Activated CD8-positive, alpha-beta T cell treated with anti-CD3 and anti-CD28 coated beads for 36 hours (primary cell): ENCODE measurements at regions not wholly inside any gene's neighbourhood (a gene's known extent, or its start where the extent isn't known, plus 50 kb on each side); places are given as distances from the start of the nearest gene placed in this dataset.

Experiments
- ATAC-seq: fragments of 200-7000 bp; cut with Tn5 transposase; one replicate; pipeline ENCODE4 v1.10.0; 2021; ENCODE audit warnings: mild to moderate bottlenecking, moderate library complexity
- CTCF ChIA-PET: fragments of 350-600 bp; sonication (Branson Sonifier 250); formaldehyde crosslinking; loops from one replicate; lab custom pipeline; 2021; ENCODE audit warnings: antibody characterized with exemption; lab: Charles Lee
- POLR2A ChIA-PET: fragments of 350-600 bp; sonication (Branson Sonifier 250); formaldehyde crosslinking; loops from one replicate; lab custom pipeline; 2021; ENCODE audit warnings: antibody characterized with exemption; lab: Charles Lee
- DNase-seq: peaks from one replicate; pipeline ENCODE4 v3.0.0-alpha.2; 2020
- H3K27ac Mint-ChIP-seq: one replicate; pipeline ENCODE4 v1.8.0; 2021; ENCODE audit warnings: mild to moderate bottlenecking, mixed read lengths
- H3K27me3 Mint-ChIP-seq: one replicate; pipeline ENCODE4 v1.8.0; 2021; ENCODE audit warnings: mixed read lengths
- H3K36me3 Mint-ChIP-seq: one replicate; pipeline ENCODE4 v1.8.0; 2021; ENCODE audit warnings: low read depth, mixed read lengths
- H3K4me1 Mint-ChIP-seq: one replicate; pipeline ENCODE4 v1.8.0; 2021; ENCODE audit warnings: low read depth, mixed read lengths
- H3K4me3 Mint-ChIP-seq: one replicate; pipeline ENCODE4 v1.8.0; 2021; ENCODE audit warnings: mild to moderate bottlenecking, moderate library complexity, mixed read lengths
- H3K9me3 Mint-ChIP-seq: one replicate; pipeline ENCODE4 v1.8.0; 2021; ENCODE audit warnings: mixed read lengths
- CTCF ChIP-seq: fragments of 200-600 bp; IDR thresholded peaks from one replicate; pipeline ENCODE4 v1.8.0; 2022; ENCODE audit warnings: antibody characterized with exemption, mild to moderate bottlenecking
- intact Hi-C: fragments of 100-400 bp; cut with micrococcal nuclease; formaldehyde crosslinking; loops from one replicate; pipeline ENCODE4 v1.10.0; 2022

- Mint-ChIP-seq H3K36me3 (no peaks in the 10 kb centered on the region), H3K27me3 (peaks cover 12% of the 10 kb centered on the region), H3K4me3 (no peak overlapping the region), H3K4me1 (no peaks in the 10 kb centered on the region), H3K9me3 (no peaks in the 10 kb centered on the region), H3K27ac (no peak overlapping the region)
- no peak for DNase-seq
- POLR2A ChIA-PET = no interaction called here
- ATAC-seq = no peak
- intact Hi-C loops = no loop called here
- no peak for TF ChIP-seq CTCF
- CTCF ChIA-PET = no interaction called here
Observed at GRCh38 chr13:78832461-78832860, 173.5 kb upstream of the OBI1 start.

- no peak for TF ChIP-seq CTCF
- DNase-seq (no peak), ATAC-seq (no peak)
- intact Hi-C loops = no loop called here
- H3K27ac Mint-ChIP-seq = no peak overlapping the region
- POLR2A ChIA-PET = no interaction called here
- H3K36me3 Mint-ChIP-seq = no peaks in the 10 kb centered on the region
- no peaks in the 10 kb centered on the region for H3K4me1 Mint-ChIP-seq
- H3K27me3 Mint-ChIP-seq = peaks cover 12% of the 10 kb centered on the region
- H3K9me3 Mint-ChIP-seq = no peaks in the 10 kb centered on the region
- no peak overlapping the region for H3K4me3 Mint-ChIP-seq
- CTCF ChIA-PET = no interaction called here
Observed at GRCh38 chr13:78830508-78830907, 171.6 kb upstream of the OBI1 start.

GRCh38 chr13:78829821-78830220, 170.9 kb upstream of the OBI1 start:
- H3K36me3 Mint-ChIP-seq = no peaks in the 10 kb centered on the region
- intact Hi-C loops = no loop called here
- ChIA-PET CTCF (no interaction called here), POLR2A (no interaction called here)
- no peak overlapping the region for H3K27ac Mint-ChIP-seq
- H3K27me3 Mint-ChIP-seq = peaks cover 12% of the 10 kb centered on the region
- TF ChIP-seq CTCF = no peak
- no peaks in the 10 kb centered on the region for H3K9me3 Mint-ChIP-seq
- no peaks in the 10 kb centered on the region for H3K4me1 Mint-ChIP-seq
- no peak overlapping the region for H3K4me3 Mint-ChIP-seq
- DNase-seq = no peak
- ATAC-seq = no peak

- intact Hi-C loops = no loop called here
- Mint-ChIP-seq H3K27me3 (peaks cover 9% of the 10 kb centered on the region), H3K4me1 (no peaks in the 10 kb centered on the region), H3K9me3 (no peaks in the 10 kb centered on the region), H3K27ac (no peak overlapping the region), H3K4me3 (no peak overlapping the region), H3K36me3 (no peaks in the 10 kb centered on the region)
- ChIA-PET POLR2A (interaction anchor here (0.6 to 1.0 kb wide), 2 partner anchors 13 to 564 kb away, joined by 3 to 4 read pairs; no protein-coding TSS in a partner anchor), CTCF (no interaction called here)
- DNase-seq (no peak), ATAC-seq (no peak)
- no peak for TF ChIP-seq CTCF
Observed at GRCh38 chr13:78827471-78827870, 168.5 kb upstream of the OBI1 start.

GRCh38 chr13:78826936-78827335, 168.0 kb upstream of the OBI1 start:
- no peak overlapping the region for H3K27ac Mint-ChIP-seq
- intact Hi-C loops = no loop called here
- ChIA-PET POLR2A (no interaction called here), CTCF (no interaction called here)
- no peak for TF ChIP-seq CTCF
- no peaks in the 10 kb centered on the region for H3K9me3 Mint-ChIP-seq
- no peaks in the 10 kb centered on the region for H3K36me3 Mint-ChIP-seq
- no peak overlapping the region for H3K4me3 Mint-ChIP-seq
- peaks cover 8% of the 10 kb centered on the region for H3K27me3 Mint-ChIP-seq
- H3K4me1 Mint-ChIP-seq = no peaks in the 10 kb centered on the region
- ATAC-seq = no peak
- no peak for DNase-seq
